Esophagus squamous epithelium (tissue), 5 donors: ENCODE measurements at regions not wholly inside any gene's neighbourhood (a gene's known extent, or its start where the extent isn't known, plus 50 kb on each side); places are given as distances from the start of the nearest gene placed in this dataset.

Source experiments
- DNase-seq: peaks from one replicate; lab custom pipeline; 2025; lab: John Stamatoyannopoulos, UW
- H3K27ac ChIP-seq, 4 donors: fragments of 200-600 bp; sonication (generic); one replicate each; pipeline ENCODE4 v1.5.1; 2016 to 2019; ENCODE audit warnings: mild to moderate bottlenecking in 1 of 4
- H3K27me3 ChIP-seq, 4 donors: fragments of 200-600 bp; sonication (generic); 1 replicate in 3 of 4; 2 replicates in 1 of 4; pipeline versions ENCODE4 v1.5.1 to v1.6.0; 2017 to 2021; ENCODE audit warnings: antibody characterized with exemption in 1 of 4
- H3K36me3 ChIP-seq, 3 donors: fragments of 200-600 bp; sonication (generic); one replicate each; pipeline ENCODE4 v1.5.1; 2016 to 2019
- H3K4me1 ChIP-seq, 3 donors: fragments of 200-600 bp; sonication (generic); one replicate each; pipeline ENCODE4 v1.5.1; 2017 to 2019
- H3K4me3 ChIP-seq, 4 donors: fragments of 200-600 bp; sonication (generic); 1 replicate in 3 of 4; 2 replicates in 1 of 4; pipeline ENCODE4 v1.5.1; 2016 to 2019; ENCODE audit warnings: mild to moderate bottlenecking in 2 of 4, moderate library complexity in 1 of 4
- H3K9me3 ChIP-seq, 3 donors: fragments of 200-600 bp; sonication (generic); one replicate each; pipeline ENCODE4 v1.5.1; 2016 to 2019
- CTCF ChIP-seq, 6 experiments: fragments of 450-650 bp in 4 of 6; fragments of 200-600 bp in 2 of 6; sonication (generic) in 2 of 6; IDR thresholded peaks; one replicate each; pipeline ENCODE4 v1.5.1; 2016 to 2019; ENCODE audit warnings: antibody characterized with exemption in 6 of 6, mild to moderate bottlenecking in 4 of 6, moderate library complexity in 4 of 6
- POLR2A ChIP-seq, 4 donors: fragments of 450-650 bp; IDR thresholded peaks; one replicate each; pipeline ENCODE4 v1.6.1; 2017; ENCODE audit warnings: antibody characterized with exemption in 4 of 4, mild to moderate bottlenecking in 4 of 4, moderate library complexity in 3 of 4
- WGBS, 2 donors: methylation state at CpG; one replicate each; pipeline ENCODE4 v1.1.5; 2018; 5-methylcytosine and 5-hydroxymethylcytosine counted together
- intact Hi-C: fragments of 100-400 bp; cut with DNase I; formaldehyde crosslinking; loops from one replicate; pipeline ENCODE4 v1.15.0; 2022
- donor health status: DM: yes; HTN: yes; CAD: no.

GRCh38 chr17:77774182-77774581 is 184.3 kb upstream of the TNRC6C start:
- H3K27me3 ChIP-seq = peaks cover 0 to 18% (median 0%) of the 10 kb centered on the region in 4 donors
- H3K27ac ChIP-seq = no peak overlapping the region
- no peaks in the 10 kb centered on the region for H3K36me3 ChIP-seq
- WGBS, 2 donors = 90 to 96% methylated on average over 6 to 12 of the region's 13 CpGs
- TF ChIP-seq CTCF (IDR thresholded peaks at IDR 0.05) = no peak
- no peak for DNase-seq
- peaks cover 4 to 15% (median 7%) of the 10 kb centered on the region in 3 donors for H3K4me1 ChIP-seq
- no peaks in the 10 kb centered on the region for H3K9me3 ChIP-seq
- H3K4me3 ChIP-seq = no peak overlapping the region
- intact Hi-C loops = no loop called here

- peaks cover 7 to 24% (median 11%) of the 10 kb centered on the region in 3 donors for H3K4me1 ChIP-seq
- DNase-seq = no peak
- TF ChIP-seq POLR2A (IDR thresholded peaks at IDR 0.05) (no peak), CTCF (IDR thresholded peaks at IDR 0.05) (no peak)
- intact Hi-C loops = no loop called here
- H3K27me3 ChIP-seq = peaks cover 0 to 27% (median 0%) of the 10 kb centered on the region in 4 donors
- WGBS, 2 donors = 40 to 54% methylated on average over 1 to 3 of the region's 16 CpGs
- H3K9me3 ChIP-seq = no peaks in the 10 kb centered on the region
- H3K4me3 ChIP-seq = no peak overlapping the region
- peak overlapping the region in 2 of 4 donors; percentile 58 to 60 for H3K27ac ChIP-seq
- no peaks in the 10 kb centered on the region for H3K36me3 ChIP-seq
These were observed 179.6 kb upstream of the TNRC6C start for GRCh38 chr17:77778636-77779489.

- DNase-seq = no peak
- intact Hi-C loops = no loop called here
- H3K4me1 ChIP-seq = peaks cover 7 to 24% (median 11%) of the 10 kb centered on the region in 3 donors
- H3K27ac ChIP-seq = peak overlapping the region in 3 of 4 donors; percentile 39 to 60 (median 58)
- TF ChIP-seq CTCF (IDR thresholded peaks at IDR 0.05) (no peak), POLR2A (IDR thresholded peaks at IDR 0.05) (no peak)
- H3K4me3 ChIP-seq = no peak overlapping the region
- H3K9me3 ChIP-seq = no peaks in the 10 kb centered on the region
- H3K36me3 ChIP-seq = no peaks in the 10 kb centered on the region
- 55 to 70% methylated on average over 4 to 13 of the region's 22 CpGs for WGBS, 2 donors
- H3K27me3 ChIP-seq = peaks cover 0 to 36% (median 0%) of the 10 kb centered on the region in 4 donors
These were observed 178.6 kb upstream of the TNRC6C start for GRCh38 chr17:77779711-77780539.

GRCh38 chr17:77781536-77781935 is 177.0 kb upstream of the TNRC6C start:
- WGBS, 2 donors = 72 to 76% methylated on average over 5 to 6 of the region's 7 CpGs
- TF ChIP-seq CTCF (IDR thresholded peaks at IDR 0.05) (no peak), POLR2A (IDR thresholded peaks at IDR 0.05) (no peak)
- Histone ChIP-seq H3K27me3 (peaks cover 0 to 44% (median 0%) of the 10 kb centered on the region in 4 donors), H3K36me3 (no peaks in the 10 kb centered on the region), H3K27ac (no peak overlapping the region), H3K4me1 (peaks cover 7 to 24% (median 11%) of the 10 kb centered on the region in 3 donors), H3K4me3 (no peak overlapping the region), H3K9me3 (no peaks in the 10 kb centered on the region)
- intact Hi-C loops = no loop called here
- DNase-seq = no peak
